Mesothelial cell of epicardium (in vitro differentiated cells): ENCODE measurements at regions not wholly inside any gene's neighbourhood (a gene's known extent, or its start where the extent isn't known, plus 50 kb on each side); places are given as distances from the start of the nearest gene placed in this dataset.

Source experiments
- DNase-seq, 2 experiments: peaks; one replicate each; pipeline ENCODE4 v3.0.0; 2021; ENCODE audit warnings: low spot score in 2 of 2; ENCODE audit not compliant: unreplicated experiment in 2 of 2
- H3K27ac Mint-ChIP-seq: 2 replicates; pipeline ENCODE4 v1.8.0; 2021; ENCODE audit warnings: mixed read lengths
- H3K27me3 Mint-ChIP-seq: 2 replicates; pipeline ENCODE4 v1.8.0; 2021; ENCODE audit warnings: low read depth, mixed read lengths
- H3K36me3 Mint-ChIP-seq: 2 replicates; pipeline ENCODE4 v1.8.0; 2021; ENCODE audit warnings: mixed read lengths
- H3K4me1 Mint-ChIP-seq: 2 replicates; pipeline ENCODE4 v1.8.0; 2021; ENCODE audit warnings: mixed read lengths
- H3K4me3 Mint-ChIP-seq: 2 replicates; pipeline ENCODE4 v1.8.0; 2021; ENCODE audit warnings: mild to moderate bottlenecking, moderate library complexity, mixed read lengths
- H3K9me3 Mint-ChIP-seq: 2 replicates; pipeline ENCODE4 v1.8.0; 2021; ENCODE audit warnings: mixed read lengths
- CTCF ChIP-seq: fragments of 200-600 bp; sonication (generic); IDR thresholded peaks from one replicate; pipeline ENCODE4 v1.5.0; 2021; ENCODE audit warnings: antibody characterized with exemption; ENCODE audit not compliant: unreplicated experiment

GRCh38 chr7:378041-378420, 88.1 kb downstream of the FOXL3 start:
- peaks cover 10% of the 10 kb centered on the region for H3K9me3 Mint-ChIP-seq
- TF ChIP-seq CTCF = no peak
- H3K36me3 Mint-ChIP-seq = peaks cover 4% of the 10 kb centered on the region
- no peak for DNase-seq
- H3K4me1 Mint-ChIP-seq = peaks cover 27% of the 10 kb centered on the region
- no peak overlapping the region for H3K4me3 Mint-ChIP-seq
- H3K27me3 Mint-ChIP-seq = peaks cover 18% of the 10 kb centered on the region
- peak overlapping the region; percentile 22 for H3K27ac Mint-ChIP-seq

- H3K9me3 Mint-ChIP-seq = peaks cover 18% of the 10 kb centered on the region
- H3K27ac Mint-ChIP-seq = no peak overlapping the region
- DNase-seq = peak in 1 of 2 experiments; percentile 31
- peaks cover 4% of the 10 kb centered on the region for H3K36me3 Mint-ChIP-seq
- H3K4me3 Mint-ChIP-seq = no peak overlapping the region
- H3K27me3 Mint-ChIP-seq = peaks cover 18% of the 10 kb centered on the region
- TF ChIP-seq CTCF = no peak
- H3K4me1 Mint-ChIP-seq = peaks cover 20% of the 10 kb centered on the region
Measured at GRCh38 chr7:378551-379455, 88.8 kb downstream of the FOXL3 start.

GRCh38 chr7:379456-380138, 89.6 kb downstream of the FOXL3 start:
- Mint-ChIP-seq H3K4me3 (peak overlapping the region; percentile 20), H3K27me3 (peaks cover 18% of the 10 kb centered on the region), H3K9me3 (peaks cover 26% of the 10 kb centered on the region), H3K36me3 (peaks cover 11% of the 10 kb centered on the region), H3K27ac (no peak overlapping the region), H3K4me1 (peaks cover 12% of the 10 kb centered on the region)
- TF ChIP-seq CTCF = no peak
- peak; percentile 23 to 39 for DNase-seq

GRCh38 chr7:380139-380485, 90.1 kb downstream of the FOXL3 start:
- DNase-seq = no peak
- peaks cover 18% of the 10 kb centered on the region for H3K27me3 Mint-ChIP-seq
- H3K4me3 Mint-ChIP-seq = no peak overlapping the region
- peaks cover 11% of the 10 kb centered on the region for H3K36me3 Mint-ChIP-seq
- no peak overlapping the region for H3K27ac Mint-ChIP-seq
- H3K9me3 Mint-ChIP-seq = peaks cover 27% of the 10 kb centered on the region
- peaks cover 10% of the 10 kb centered on the region for H3K4me1 Mint-ChIP-seq
- TF ChIP-seq CTCF = no peak

GRCh38 chr7:380711-381210, 90.8 kb downstream of the FOXL3 start:
- no peak overlapping the region for H3K4me3 Mint-ChIP-seq
- H3K36me3 Mint-ChIP-seq = peaks cover 11% of the 10 kb centered on the region
- DNase-seq = peak in 1 of 2 experiments; percentile 9
- H3K27me3 Mint-ChIP-seq = peaks cover 18% of the 10 kb centered on the region
- H3K27ac Mint-ChIP-seq = no peak overlapping the region
- TF ChIP-seq CTCF = no peak
- H3K9me3 Mint-ChIP-seq = peaks cover 33% of the 10 kb centered on the region
- peaks cover 10% of the 10 kb centered on the region for H3K4me1 Mint-ChIP-seq
